ENCODE measurements at regions not wholly inside any gene's neighbourhood (a gene's known extent, or its start where the extent isn't known, plus 50 kb on each side); places are given as distances from the start of the nearest gene placed in this dataset.

DNA sequence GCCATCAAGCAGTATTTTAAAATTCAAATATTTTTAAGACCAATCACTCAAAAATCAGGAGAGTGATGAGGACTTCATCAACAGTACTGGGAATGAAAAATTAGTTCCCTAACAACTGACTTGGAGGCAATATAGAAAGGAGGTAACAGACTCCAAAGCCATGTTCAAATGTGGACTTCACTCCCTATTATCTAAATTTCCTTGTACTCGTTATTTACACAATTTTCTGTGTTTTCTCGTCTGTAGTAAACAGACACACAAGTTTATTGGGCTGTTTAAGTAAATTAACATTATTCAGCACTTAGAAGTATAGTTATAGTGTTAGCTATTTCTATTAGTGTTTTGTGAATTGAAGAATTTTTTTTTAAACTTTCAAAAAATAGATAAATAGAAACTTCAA lies 159.5 kb upstream of the FTMT start:
- TF ChIP-seq, protein P1, sequence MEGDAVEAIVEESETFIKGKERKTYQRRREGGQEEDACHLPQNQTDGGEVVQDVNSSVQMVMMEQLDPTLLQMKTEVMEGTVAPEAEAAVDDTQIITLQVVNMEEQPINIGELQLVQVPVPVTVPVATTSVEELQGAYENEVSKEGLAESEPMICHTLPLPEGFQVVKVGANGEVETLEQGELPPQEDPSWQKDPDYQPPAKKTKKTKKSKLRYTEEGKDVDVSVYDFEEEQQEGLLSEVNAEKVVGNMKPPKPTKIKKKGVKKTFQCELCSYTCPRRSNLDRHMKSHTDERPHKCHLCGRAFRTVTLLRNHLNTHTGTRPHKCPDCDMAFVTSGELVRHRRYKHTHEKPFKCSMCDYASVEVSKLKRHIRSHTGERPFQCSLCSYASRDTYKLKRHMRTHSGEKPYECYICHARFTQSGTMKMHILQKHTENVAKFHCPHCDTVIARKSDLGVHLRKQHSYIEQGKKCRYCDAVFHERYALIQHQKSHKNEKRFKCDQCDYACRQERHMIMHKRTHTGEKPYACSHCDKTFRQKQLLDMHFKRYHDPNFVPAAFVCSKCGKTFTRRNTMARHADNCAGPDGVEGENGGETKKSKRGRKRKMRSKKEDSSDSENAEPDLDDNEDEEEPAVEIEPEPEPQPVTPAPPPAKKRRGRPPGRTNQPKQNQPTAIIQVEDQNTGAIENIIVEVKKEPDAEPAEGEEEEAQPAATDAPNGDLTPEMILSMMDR (conservative IDR thresholded peaks at IDR 0.05), result no peak
- no peak for TF ChIP-seq ZFX (IDR thresholded peaks at IDR 0.05)

Data from C4-2B (cell line).